ENCODE measurements at regions not wholly inside any gene's neighbourhood (a gene's known extent, or its start where the extent isn't known, plus 50 kb on each side); places are given as distances from the start of the nearest gene placed in this dataset.

- no peak for TF ChIP-seq CTCF (IDR thresholded peaks at IDR 0.05)
- TF ChIP-seq POLR2A (IDR thresholded peaks at IDR 0.05): no peak
- TF ChIP-seq POLR2AphosphoS5 (IDR thresholded peaks at IDR 0.05): no peak
These were observed 243.6 kb downstream of the DLEU7 start for GRCh38 chr13:50599927-50600326.
